Heart right ventricle (tissue), 16 donors: ENCODE measurements at regions not wholly inside any gene's neighbourhood (a gene's known extent, or its start where the extent isn't known, plus 50 kb on each side); places are given as distances from the start of the nearest gene placed in this dataset.

ENCODE experiments used
- ATAC-seq, 8 donors: fragments of 200-7000 bp; cut with Tn5 transposase; one replicate each; pipeline ENCODE4 v1.9.1; 2020; ENCODE audit warnings: mild to moderate bottlenecking in 8 of 8, moderate library complexity in 8 of 8, moderate number of reproducible peaks in 1 of 8
- DNase-seq, 2 donors: peaks; one replicate each; pipeline ENCODE4 v3.0.0-alpha.2; 2020
- H3K27ac ChIP-seq, 10 donors: fragments of 200-600 bp; sonication (generic) in 2 of 10; one replicate each; pipeline versions ENCODE4 v1.5.0 to v1.8.0; 2020 to 2022; ENCODE audit warnings: mild to moderate bottlenecking in 3 of 10
- H3K27me3 ChIP-seq, 7 donors: fragments of 200-600 bp; one replicate each; pipeline ENCODE4 v1.8.0; 2021 to 2022; ENCODE audit warnings: mild to moderate bottlenecking in 2 of 7
- H3K36me3 ChIP-seq, 9 donors: fragments of 200-600 bp; sonication (generic) in 1 of 9; one replicate each; pipeline versions ENCODE4 v1.5.0 to v1.8.0; 2020 to 2022; ENCODE audit warnings: mild to moderate bottlenecking in 2 of 9
- H3K4me1 ChIP-seq, 9 donors: fragments of 200-600 bp; sonication (generic) in 1 of 9; one replicate each; pipeline versions ENCODE4 v1.5.0 to v1.8.0; 2020 to 2022; ENCODE audit warnings: mild to moderate bottlenecking in 4 of 9
- H3K4me3 ChIP-seq, 10 donors: fragments of 200-600 bp; sonication (generic) in 2 of 10; one replicate each; pipeline versions ENCODE4 v1.5.0 to v1.8.0; 2020 to 2022; ENCODE audit warnings: mild to moderate bottlenecking in 7 of 10, moderate library complexity in 2 of 10
- H3K9me3 ChIP-seq, 11 donors: fragments of 200-600 bp in 10 of 11; sonication (generic) in 2 of 11; one replicate each; pipeline versions ENCODE4 v1.5.0 to v1.8.0; 2013 to 2022; ENCODE audit warnings: mild to moderate bottlenecking in 2 of 11, control low read depth in 1 of 11, moderate library complexity in 1 of 11
- CTCF ChIP-seq, 9 donors: fragments of 200-600 bp; sonication (generic) in 2 of 9; IDR thresholded peaks; one replicate each; pipeline versions ENCODE4 v1.5.0 to v1.8.0; 2021 to 2022; ENCODE audit warnings: antibody characterized with exemption in 9 of 9, mild to moderate bottlenecking in 5 of 9, moderate library complexity in 1 of 9
- WGBS, 2 donors: extraction: QIAGEN DNeasy Blood & Tissue Kit; methylation state at CpG; one replicate each; pipeline ENCODE4 v1.1.7; 2013; ENCODE audit warnings: inconsistent platforms in 1 of 2; 5-methylcytosine and 5-hydroxymethylcytosine counted together
- intact Hi-C, 10 donors: fragments of 100-400 bp; cut with DNase I; formaldehyde crosslinking; loops; one replicate each; pipeline versions ENCODE4 v1.11.1 to v1.14.2; 2022
- donor health status: Arrhythmogenic right ventricular cardiomyopathy.
- donor health status: ischemic (EF 13 %, LVEDD 7.1; RV severe dilation, severe dysfunction).
- donor health status: healthy with polysubstance abuse.
- donor health status: DM: no; HTN: yes; CAD: no.
- donor health status: DM: no; HTN: no; CAD: no.
- donor health status: ischemic (EF 25% LVEDD 6.9; RV normal size, moderate dysfunction).
- donor health status: ischemic (EF 25% LVEDD 5.7; RV mildly dilated, moderate dysfunction).
- donor health status: healthy.
- donor health status: DM: yes; HTN: yes; CAD: no.
- donor health status: Ischemic cardiomyopathy.
- donor health status: ischemic (EF 35%, LVEDD 5.7; RV mildly dilated, moderate dysfunction).
- donor health status: nonischemic (EF 11% LVEDD 7.7; RV severe dilation, severe dysfunction).
- donor health status: DM: yes; HTN: yes; CAD: no.
- donor health status: PGD.
- donor health status: ischemic (EF 29% LVEDD 5.4; RV normal size, mild dysfunction).
- donor health status: nonischemic (EF 23%, LVEDD 6.1; RV moderate dilation, normal function).

GRCh38 chr13:44822291-44822690 is 167.0 kb downstream of the NUFIP1 start:
- Histone ChIP-seq H3K9me3 (no peaks in the 10 kb centered on the region), H3K27me3 (no peaks in the 10 kb centered on the region), H3K36me3 (no peaks in the 10 kb centered on the region), H3K4me1 (no peaks in the 10 kb centered on the region), H3K4me3 (no peak overlapping the region), H3K27ac (no peak overlapping the region)
- intact Hi-C loops: no loop called here
- WGBS, 2 donors: 89 to 92% methylated on average over 12 of the region's 12 CpGs
- no peak for TF ChIP-seq CTCF (IDR thresholded peaks at IDR 0.05)
- DNase-seq (no peak), ATAC-seq (no peak)

GRCh38 chr13:44819772-44820171 is 169.5 kb downstream of the NUFIP1 start:
- no peaks in the 10 kb centered on the region for H3K36me3 ChIP-seq
- no peak overlapping the region for H3K27ac ChIP-seq
- no peaks in the 10 kb centered on the region for H3K27me3 ChIP-seq
- no peaks in the 10 kb centered on the region for H3K9me3 ChIP-seq
- DNase-seq (no peak), ATAC-seq (no peak)
- intact Hi-C loops: no loop called here
- no peaks in the 10 kb centered on the region for H3K4me1 ChIP-seq
- H3K4me3 ChIP-seq: no peak overlapping the region
- no peak for TF ChIP-seq CTCF (IDR thresholded peaks at IDR 0.05)
- 92 to 93% methylated on average over 6 of the region's 6 CpGs for WGBS, 2 donors

DNA sequence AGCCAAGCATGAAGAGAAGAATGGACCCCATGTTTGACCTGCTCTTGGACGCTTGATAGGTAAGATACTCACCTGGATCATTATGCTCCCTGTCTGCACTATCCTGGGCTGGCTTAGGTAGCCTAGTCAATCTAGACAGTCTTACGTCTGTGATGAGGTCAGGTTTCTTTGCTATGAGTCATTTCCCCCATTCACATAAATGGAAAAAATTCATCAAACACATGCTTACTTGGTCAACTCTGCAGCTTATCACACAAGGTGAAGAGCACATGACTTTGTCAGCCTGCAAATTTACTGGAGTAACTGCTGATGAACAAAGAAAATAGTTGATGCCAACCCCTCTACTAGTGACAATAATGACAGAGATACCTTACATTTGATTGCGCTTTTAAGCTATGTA is 170.0 kb downstream of the NUFIP1 start:
- no peaks in the 10 kb centered on the region for H3K36me3 ChIP-seq
- H3K4me1 ChIP-seq: no peaks in the 10 kb centered on the region
- H3K27me3 ChIP-seq: no peaks in the 10 kb centered on the region
- no peak overlapping the region for H3K27ac ChIP-seq
- H3K4me3 ChIP-seq: no peak overlapping the region
- ATAC-seq (no peak), DNase-seq (no peak)
- no peaks in the 10 kb centered on the region for H3K9me3 ChIP-seq
- intact Hi-C loops: no loop called here
- no peak for TF ChIP-seq CTCF (IDR thresholded peaks at IDR 0.05)
- 82 to 83% methylated on average over 3 of the region's 3 CpGs for WGBS, 2 donors

- ATAC-seq (no peak), DNase-seq (no peak)
- no peaks in the 10 kb centered on the region for H3K36me3 ChIP-seq
- no peaks in the 10 kb centered on the region for H3K27me3 ChIP-seq
- H3K9me3 ChIP-seq: no peaks in the 10 kb centered on the region
- intact Hi-C loops: no loop called here
- no peak overlapping the region for H3K4me3 ChIP-seq
- WGBS, 2 donors: 56 to 67% methylated on average over 6 of the region's 6 CpGs
- H3K27ac ChIP-seq: no peak overlapping the region
- TF ChIP-seq CTCF (IDR thresholded peaks at IDR 0.05): peak in 1 of 9 donors; percentile 17
- peaks cover 0 to 5% (median 0%) of the 10 kb centered on the region in 9 donors for H3K4me1 ChIP-seq
These were observed 170.8 kb downstream of the NUFIP1 start for GRCh38 chr13:44818428-44818827.

DNA sequence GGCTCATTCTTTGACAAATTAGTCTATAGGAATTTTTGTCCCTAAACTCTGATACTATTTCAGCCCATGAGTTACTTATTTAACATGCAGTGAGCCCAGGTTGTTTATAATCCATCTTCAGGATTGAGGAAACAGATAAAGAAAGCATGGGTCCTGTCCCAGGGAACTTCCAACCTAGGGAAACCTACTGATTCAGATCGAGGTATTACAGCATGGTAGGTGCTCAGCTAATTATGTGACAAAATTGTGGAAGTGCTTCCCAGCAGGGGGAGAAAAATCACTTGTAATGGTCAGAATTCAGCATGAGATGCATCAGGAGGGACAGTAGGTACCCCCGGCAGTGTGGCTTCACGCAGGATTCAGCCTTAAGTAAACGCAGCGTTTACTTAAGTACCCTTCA is 171.3 kb downstream of the NUFIP1 start:
- ATAC-seq (no peak), DNase-seq (no peak)
- H3K27ac ChIP-seq: no peak overlapping the region
- no peaks in the 10 kb centered on the region for H3K36me3 ChIP-seq
- TF ChIP-seq CTCF (IDR thresholded peaks at IDR 0.05): no peak
- H3K4me1 ChIP-seq: peaks cover 0 to 8% (median 0%) of the 10 kb centered on the region in 9 donors
- intact Hi-C loops: no loop called here
- WGBS, 2 donors: 82 to 90% methylated on average over 5 of the region's 5 CpGs
- H3K9me3 ChIP-seq: no peaks in the 10 kb centered on the region
- no peaks in the 10 kb centered on the region for H3K27me3 ChIP-seq
- H3K4me3 ChIP-seq: no peak overlapping the region
